ENCODE measurements at regions not wholly inside any gene's neighbourhood (a gene's known extent, or its start where the extent isn't known, plus 50 kb on each side); places are given as distances from the start of the nearest gene placed in this dataset.

DNA sequence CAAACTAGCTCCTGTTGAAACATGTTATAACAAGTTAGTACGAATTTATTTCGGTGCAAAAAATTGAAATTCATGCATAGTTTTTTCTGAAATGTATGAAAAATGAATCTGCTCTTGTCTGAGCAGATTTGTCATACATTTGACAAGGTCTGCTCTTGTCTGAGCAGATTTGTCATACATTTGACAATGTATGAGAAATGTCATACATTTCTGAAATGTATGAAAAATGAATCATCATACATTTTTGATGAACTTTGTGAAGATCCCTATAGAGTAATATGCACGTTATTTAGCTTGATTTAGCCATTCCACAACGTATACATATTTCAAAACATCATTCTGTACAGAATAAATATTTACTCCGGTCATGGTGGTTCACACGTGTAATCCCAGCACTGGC is 85.9 kb upstream of the PARP8 start:
- TF ChIP-seq POLR2A (IDR thresholded peaks at IDR 0.05; ENCODE audit: control extremely low read depth in 1 of 2, low read depth in 2 of 2, low read length in 2 of 2) (no peak), CTCF (IDR thresholded peaks at IDR 0.05; ENCODE audit: control extremely low read depth in 1 of 3, insufficient read depth in 1 of 3, low read depth in 1 of 3, low read length in 3 of 3) (no peak), BCL11A (IDR thresholded peaks at IDR 0.05; ENCODE audit: low read depth in 2 of 2, low read length in 2 of 2) (no peak), SP1 (IDR thresholded peaks at IDR 0.05; ENCODE audit: low read depth, low read length) (no peak), KDM5A (IDR thresholded peaks at IDR 0.05; ENCODE audit: low read length) (no peak)
